Ishikawa (cell line): ENCODE measurements at regions not wholly inside any gene's neighbourhood (a gene's known extent, or its start where the extent isn't known, plus 50 kb on each side); places are given as distances from the start of the nearest gene placed in this dataset.

Experiments
- CEBPB ChIP-seq: IDR thresholded peaks from 2 replicates; pipeline ENCODE4 v1.6.1; 2012
- MAX ChIP-seq: IDR thresholded peaks from 2 replicates; pipeline ENCODE4 v1.6.1; 2012
- TAF1 ChIP-seq: IDR thresholded peaks from 2 replicates; pipeline ENCODE4 v1.6.1; 2012; ENCODE audit warnings: low read depth, mild to moderate bottlenecking

- TF ChIP-seq TAF1, result no peak
- no peak for TF ChIP-seq CEBPB
- TF ChIP-seq MAX, result no peak
Measured at GRCh38 chr2:163122257-163122656, 283.7 kb upstream of the KCNH7 start.
